ENCODE measurements at regions not wholly inside any gene's neighbourhood (a gene's known extent, or its start where the extent isn't known, plus 50 kb on each side); places are given as distances from the start of the nearest gene placed in this dataset.

DNA sequence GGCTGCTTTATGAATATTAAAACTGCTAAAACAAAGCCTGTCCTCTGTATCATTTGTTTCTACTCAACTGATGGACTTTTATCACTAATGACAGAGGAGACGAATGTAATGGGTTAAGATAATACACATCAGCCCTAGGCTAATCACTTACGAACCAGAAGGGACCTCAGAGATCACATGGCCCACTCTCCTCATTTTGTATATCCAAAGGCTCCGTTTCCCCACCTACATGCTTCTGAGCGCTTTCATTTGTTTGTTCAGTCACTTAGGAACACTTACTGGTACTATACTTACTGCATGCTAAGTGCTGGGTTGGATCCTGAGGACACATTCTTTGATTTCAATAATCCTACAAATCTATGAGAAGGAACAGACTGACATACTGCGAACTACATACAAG is 169.3 kb downstream of the CEP135 start:
- WGBS (ENCODE audit: low lambda C conversion rate) = 90% methylated on average over 5 of the region's 5 CpGs

GRCh38 chr4:56115898-56116297 is 167.2 kb downstream of the CEP135 start:
- H3K4me1 ChIP-seq (ENCODE audit: insufficient read depth, low read length) = no peaks in the 10 kb centered on the region
- ATAC-seq (no peak), FAIRE-seq (no peak), DNase-seq (ENCODE audit: low spot score) (no peak)
- no peaks in the 10 kb centered on the region for H3K9me3 ChIP-seq (ENCODE audit: low read length)
- H3K27me3 ChIP-seq (ENCODE audit: control insufficient read depth in 1 of 2, insufficient read depth in 2 of 2, low read length in 2 of 2) = no peaks in the 10 kb centered on the region
- no peaks in the 10 kb centered on the region for H4K20me1 ChIP-seq (ENCODE audit: insufficient read depth, low read length)
- POLR2A ChIA-PET = no interaction called here
- H3K4me2 ChIP-seq (ENCODE audit: low read depth, low read length) = no peak overlapping the region
- CTCF ChIA-PET (ENCODE audit: low intra/inter-chr PET ratio, low total read pairs) = no interaction called here
- no peak overlapping the region for H3K27ac ChIP-seq (ENCODE audit: extremely low read length, insufficient read depth, low read length)
- H3K79me2 ChIP-seq (ENCODE audit: insufficient read depth, low read length) = no peaks in the 10 kb centered on the region
- H3K36me3 ChIP-seq (replicated peaks in 1 of 2; ENCODE audit: control insufficient read depth in 1 of 2, insufficient read depth in 2 of 2, low read length in 2 of 2) = no peaks in the 10 kb centered on the region
- no peak overlapping the region for H3K9ac ChIP-seq (ENCODE audit: insufficient read depth, low read depth, low read length)
- intact Hi-C loops (cut with micrococcal nuclease; ENCODE audit: unreplicated experiment) (no loop called here), in situ Hi-C loops (cut with HindIII; ENCODE audit: extremely low pct_ligation_motif_present, low pct_unique_long_range_greater_than_20kb) (no loop called here)
- BruUV-seq (replicated peaks) = no TSS peak
- 45% methylated on average over 2 of the region's 2 CpGs for WGBS (ENCODE audit: low lambda C conversion rate)
- H3K4me3 ChIP-seq (replicated peaks in 1 of 3; ENCODE audit: insufficient read depth in 1 of 3, low read depth in 2 of 3, low read length in 3 of 3) = no peak overlapping the region
- H2AFZ ChIP-seq (ENCODE audit: low read length) = no peak overlapping the region
- no peak for TF ChIP-seq TBP (CRISPR knock-in tag; IDR thresholded peaks at IDR 0.05)
- no peak for TF ChIP-seq KLF15 (CRISPR knock-in tag; IDR thresholded peaks at IDR 0.05; ENCODE audit: borderline replicate concordance)
- TF ChIP-seq ZNF543 (CRISPR knock-in tag; IDR thresholded peaks at IDR 0.05) = no peak
- TF ChIP-seq, protein P1, sequence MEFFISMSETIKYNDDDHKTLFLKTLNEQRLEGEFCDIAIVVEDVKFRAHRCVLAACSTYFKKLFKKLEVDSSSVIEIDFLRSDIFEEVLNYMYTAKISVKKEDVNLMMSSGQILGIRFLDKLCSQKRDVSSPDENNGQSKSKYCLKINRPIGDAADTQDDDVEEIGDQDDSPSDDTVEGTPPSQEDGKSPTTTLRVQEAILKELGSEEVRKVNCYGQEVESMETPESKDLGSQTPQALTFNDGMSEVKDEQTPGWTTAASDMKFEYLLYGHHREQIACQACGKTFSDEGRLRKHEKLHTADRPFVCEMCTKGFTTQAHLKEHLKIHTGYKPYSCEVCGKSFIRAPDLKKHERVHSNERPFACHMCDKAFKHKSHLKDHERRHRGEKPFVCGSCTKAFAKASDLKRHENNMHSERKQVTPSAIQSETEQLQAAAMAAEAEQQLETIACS (CRISPR knock-in tag; IDR thresholded peaks at IDR 0.05) = no peak
- TF ChIP-seq MYNN (CRISPR knock-in tag; IDR thresholded peaks at IDR 0.05; ENCODE audit: low read depth) = no peak
- no peak for TF ChIP-seq GATA4 (IDR thresholded peaks at IDR 0.05; ENCODE audit: borderline replicate concordance, low read depth)
- TF ChIP-seq RCOR2 (CRISPR knock-in tag; IDR thresholded peaks at IDR 0.05) = no peak
- no peak for TF ChIP-seq PCBP1 (IDR thresholded peaks at IDR 0.05; ENCODE audit: borderline replicate concordance, low read depth, low read length)
- TF ChIP-seq TRIM22 (IDR thresholded peaks at IDR 0.05) = no peak
- no peak for TF ChIP-seq ZMYM3 (CRISPR knock-in tag; IDR thresholded peaks at IDR 0.05)

More for the DNA sequence above, 169.3 kb downstream of the CEP135 start:
- no peak for DNase-seq (ENCODE audit: low spot score)
- Histone ChIP-seq H2AFZ (ENCODE audit: low read length) (no peak overlapping the region), H3K9ac (ENCODE audit: insufficient read depth, low read depth, low read length) (no peak overlapping the region), H3K79me2 (ENCODE audit: insufficient read depth, low read length) (no peaks in the 10 kb centered on the region), H3K4me1 (ENCODE audit: insufficient read depth, low read length) (no peaks in the 10 kb centered on the region), H3K9me3 (ENCODE audit: low read length) (no peaks in the 10 kb centered on the region), H3K27ac (ENCODE audit: extremely low read length, insufficient read depth, low read length) (no peak overlapping the region), H3K27me3 (ENCODE audit: control insufficient read depth in 1 of 2, insufficient read depth in 2 of 2, low read length in 2 of 2) (no peaks in the 10 kb centered on the region), H3K4me2 (ENCODE audit: low read depth, low read length) (no peak overlapping the region), H3K36me3 (replicated peaks in 1 of 2; ENCODE audit: control insufficient read depth in 1 of 2, insufficient read depth in 2 of 2, low read length in 2 of 2) (no peaks in the 10 kb centered on the region), H4K20me1 (ENCODE audit: insufficient read depth, low read length) (no peaks in the 10 kb centered on the region), H3K4me3 (replicated peaks in 1 of 3; ENCODE audit: insufficient read depth in 1 of 3, low read depth in 2 of 3, low read length in 3 of 3) (no peak overlapping the region)
- ChIA-PET CTCF (ENCODE audit: low intra/inter-chr PET ratio, low total read pairs) (no interaction called here), POLR2A (no interaction called here)
- FAIRE-seq = no peak
- in situ Hi-C loops (cut with HindIII; ENCODE audit: extremely low pct_ligation_motif_present, low pct_unique_long_range_greater_than_20kb) = no loop called here
- no peak for ATAC-seq
- TF ChIP-seq ZNF138 (CRISPR knock-in tag; IDR thresholded peaks at IDR 0.05; ENCODE audit: low read depth) (no peak), PAF1 (CRISPR knock-in tag; IDR thresholded peaks at IDR 0.05) (no peak), ZNF552 (CRISPR knock-in tag; IDR thresholded peaks at IDR 0.05; ENCODE audit: borderline replicate concordance) (no peak), ZNF207 (IDR thresholded peaks at IDR 0.05; ENCODE audit: borderline replicate concordance) (no peak), THYN1 (CRISPR knock-in tag; IDR thresholded peaks at IDR 0.05; ENCODE audit: borderline replicate concordance, low read depth) (no peak), ZNF703 (CRISPR knock-in tag; IDR thresholded peaks at IDR 0.05; ENCODE audit: borderline replicate concordance) (no peak)
- TF ChIP-seq, protein P2, sequence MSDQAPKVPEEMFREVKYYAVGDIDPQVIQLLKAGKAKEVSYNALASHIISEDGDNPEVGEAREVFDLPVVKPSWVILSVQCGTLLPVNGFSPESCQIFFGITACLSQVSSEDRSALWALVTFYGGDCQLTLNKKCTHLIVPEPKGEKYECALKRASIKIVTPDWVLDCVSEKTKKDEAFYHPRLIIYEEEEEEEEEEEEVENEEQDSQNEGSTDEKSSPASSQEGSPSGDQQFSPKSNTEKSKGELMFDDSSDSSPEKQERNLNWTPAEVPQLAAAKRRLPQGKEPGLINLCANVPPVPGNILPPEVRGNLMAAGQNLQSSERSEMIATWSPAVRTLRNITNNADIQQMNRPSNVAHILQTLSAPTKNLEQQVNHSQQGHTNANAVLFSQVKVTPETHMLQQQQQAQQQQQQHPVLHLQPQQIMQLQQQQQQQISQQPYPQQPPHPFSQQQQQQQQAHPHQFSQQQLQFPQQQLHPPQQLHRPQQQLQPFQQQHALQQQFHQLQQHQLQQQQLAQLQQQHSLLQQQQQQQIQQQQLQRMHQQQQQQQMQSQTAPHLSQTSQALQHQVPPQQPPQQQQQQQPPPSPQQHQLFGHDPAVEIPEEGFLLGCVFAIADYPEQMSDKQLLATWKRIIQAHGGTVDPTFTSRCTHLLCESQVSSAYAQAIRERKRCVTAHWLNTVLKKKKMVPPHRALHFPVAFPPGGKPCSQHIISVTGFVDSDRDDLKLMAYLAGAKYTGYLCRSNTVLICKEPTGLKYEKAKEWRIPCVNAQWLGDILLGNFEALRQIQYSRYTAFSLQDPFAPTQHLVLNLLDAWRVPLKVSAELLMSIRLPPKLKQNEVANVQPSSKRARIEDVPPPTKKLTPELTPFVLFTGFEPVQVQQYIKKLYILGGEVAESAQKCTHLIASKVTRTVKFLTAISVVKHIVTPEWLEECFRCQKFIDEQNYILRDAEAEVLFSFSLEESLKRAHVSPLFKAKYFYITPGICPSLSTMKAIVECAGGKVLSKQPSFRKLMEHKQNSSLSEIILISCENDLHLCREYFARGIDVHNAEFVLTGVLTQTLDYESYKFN (CRISPR knock-in tag; conservative IDR thresholded peaks at IDR 0.05) = no peak
- intact Hi-C loops (cut with micrococcal nuclease; ENCODE audit: unreplicated experiment) = no loop called here
- no TSS peak for BruUV-seq (replicated peaks)

All from HepG2 (cell line).